ENCODE measurements at regions not wholly inside any gene's neighbourhood (a gene's known extent, or its start where the extent isn't known, plus 50 kb on each side); places are given as distances from the start of the nearest gene placed in this dataset.
"Not testable (repeated sequence)": the region's sequence is repeated elsewhere in the genome, so short reads cannot be mapped to it uniquely, and the experiment has no call there.

DNA sequence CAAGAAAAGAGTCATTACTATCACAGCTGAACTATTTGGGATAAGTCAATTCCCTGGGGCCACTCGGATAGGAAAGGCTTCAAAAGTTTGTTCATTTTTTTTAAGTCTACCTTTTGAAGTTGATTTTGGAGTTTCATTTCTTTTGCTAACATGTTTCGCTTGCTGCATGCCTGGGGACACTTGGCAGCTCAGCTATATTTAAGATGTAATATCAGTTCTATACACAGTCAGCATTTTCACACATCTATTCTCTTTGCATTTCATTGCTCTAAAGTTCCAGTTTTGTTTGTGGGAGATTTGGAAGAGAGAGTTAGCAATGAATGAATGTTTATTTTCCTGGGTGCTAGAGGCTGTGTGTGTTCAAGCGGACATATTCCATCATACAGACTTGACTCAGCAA is 445.2 kb upstream of the GRAMD2B start:
- no peak overlapping the region for H3K4me3 ChIP-seq (replicated peaks; ENCODE audit: low read depth, low read length)
- no peak for DNase-seq (ENCODE audit: extremely low read depth, low read depth)
- TF ChIP-seq, protein P1, sequence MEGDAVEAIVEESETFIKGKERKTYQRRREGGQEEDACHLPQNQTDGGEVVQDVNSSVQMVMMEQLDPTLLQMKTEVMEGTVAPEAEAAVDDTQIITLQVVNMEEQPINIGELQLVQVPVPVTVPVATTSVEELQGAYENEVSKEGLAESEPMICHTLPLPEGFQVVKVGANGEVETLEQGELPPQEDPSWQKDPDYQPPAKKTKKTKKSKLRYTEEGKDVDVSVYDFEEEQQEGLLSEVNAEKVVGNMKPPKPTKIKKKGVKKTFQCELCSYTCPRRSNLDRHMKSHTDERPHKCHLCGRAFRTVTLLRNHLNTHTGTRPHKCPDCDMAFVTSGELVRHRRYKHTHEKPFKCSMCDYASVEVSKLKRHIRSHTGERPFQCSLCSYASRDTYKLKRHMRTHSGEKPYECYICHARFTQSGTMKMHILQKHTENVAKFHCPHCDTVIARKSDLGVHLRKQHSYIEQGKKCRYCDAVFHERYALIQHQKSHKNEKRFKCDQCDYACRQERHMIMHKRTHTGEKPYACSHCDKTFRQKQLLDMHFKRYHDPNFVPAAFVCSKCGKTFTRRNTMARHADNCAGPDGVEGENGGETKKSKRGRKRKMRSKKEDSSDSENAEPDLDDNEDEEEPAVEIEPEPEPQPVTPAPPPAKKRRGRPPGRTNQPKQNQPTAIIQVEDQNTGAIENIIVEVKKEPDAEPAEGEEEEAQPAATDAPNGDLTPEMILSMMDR (IDR thresholded peaks at IDR 0.05; ENCODE audit: low read depth, low read length, missing control alignments), result no peak

DNA sequence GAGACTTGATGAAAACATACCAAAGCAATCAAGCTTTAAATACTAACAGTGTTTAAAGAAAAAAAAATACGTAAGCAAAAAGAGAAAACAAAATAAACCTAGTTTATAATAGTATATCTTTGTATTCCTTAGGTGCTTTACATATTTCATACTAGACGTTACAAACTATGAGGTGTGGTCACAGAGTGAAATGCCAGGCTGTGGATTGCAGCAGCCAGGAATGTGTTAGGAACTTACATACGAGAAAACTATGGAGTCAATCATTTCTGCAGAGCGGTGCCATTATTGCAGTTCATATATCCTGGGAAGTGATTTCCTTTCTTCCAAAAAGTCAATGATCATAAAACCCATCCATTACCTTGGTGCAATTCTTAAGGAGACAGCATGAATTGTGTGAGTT is 443.6 kb upstream of the GRAMD2B start:
- DNase-seq (ENCODE audit: extremely low read depth, low read depth), result no peak

DNA sequence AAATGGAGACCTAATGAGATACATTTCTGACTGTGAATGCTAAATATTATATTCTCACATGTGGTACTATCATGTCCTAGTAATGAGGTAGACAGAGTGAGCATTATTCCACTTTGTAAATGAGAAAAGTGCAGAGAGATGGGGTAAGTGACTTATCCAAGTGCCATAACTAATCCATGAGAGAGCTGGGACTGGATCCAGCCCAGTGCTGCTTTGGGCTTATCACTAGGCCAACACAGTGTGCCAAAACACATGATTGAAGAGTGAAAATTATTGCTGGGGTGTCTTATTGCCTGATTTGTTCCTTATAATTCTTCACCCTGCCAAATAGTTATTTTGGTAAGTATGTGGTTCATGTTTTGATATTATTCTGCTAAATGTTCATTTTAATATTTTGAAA is 442.2 kb upstream of the GRAMD2B start:
- DNase-seq (ENCODE audit: extremely low read depth, low read depth), result no peak
- TF ChIP-seq, protein P1 (IDR thresholded peaks at IDR 0.05; ENCODE audit: low read depth, low read length, missing control alignments), result no peak
- H3K4me3 ChIP-seq (replicated peaks; ENCODE audit: low read depth, low read length), result no peak overlapping the region

More for the DNA sequence above, 443.6 kb upstream of the GRAMD2B start:
- TF ChIP-seq, protein P1 (IDR thresholded peaks at IDR 0.05; ENCODE audit: low read depth, low read length, missing control alignments), result no peak
- no peak overlapping the region for H3K4me3 ChIP-seq (replicated peaks; ENCODE audit: low read depth, low read length)

DNA sequence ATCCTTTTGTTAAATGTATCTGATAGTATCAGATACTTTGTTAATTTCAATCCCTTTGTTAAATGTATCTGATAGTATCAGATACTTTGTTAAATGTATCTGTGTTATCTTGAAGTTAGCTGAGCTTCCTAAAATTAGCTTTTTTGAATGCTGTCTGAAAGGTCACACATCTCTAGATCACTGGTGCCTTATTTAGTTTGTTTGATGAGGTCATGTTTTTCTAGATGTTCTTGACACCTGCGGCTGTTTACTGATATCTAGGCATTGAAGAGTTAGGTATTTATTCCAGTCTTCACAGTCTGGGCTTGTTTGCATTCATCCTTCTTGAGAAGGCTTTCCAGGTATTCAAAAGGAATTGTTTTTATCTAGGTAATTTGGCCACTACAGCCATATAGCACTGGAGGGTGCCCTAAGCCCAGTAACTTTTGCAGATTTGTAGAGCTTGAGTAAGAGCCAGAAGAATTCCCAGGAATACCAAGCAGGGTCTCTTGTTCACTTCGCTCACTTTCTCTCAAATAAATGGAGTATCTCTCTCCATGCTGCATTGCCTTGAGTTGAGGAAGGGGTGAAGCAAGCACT is 435.4 kb upstream of the GRAMD2B start:
- TF ChIP-seq, protein P1 (IDR thresholded peaks at IDR 0.05; ENCODE audit: low read depth, low read length, missing control alignments), result no peak
- no peak overlapping the region for H3K4me3 ChIP-seq (replicated peaks; ENCODE audit: low read depth, low read length)
- no peak for DNase-seq (ENCODE audit: extremely low read depth, low read depth)

DNA sequence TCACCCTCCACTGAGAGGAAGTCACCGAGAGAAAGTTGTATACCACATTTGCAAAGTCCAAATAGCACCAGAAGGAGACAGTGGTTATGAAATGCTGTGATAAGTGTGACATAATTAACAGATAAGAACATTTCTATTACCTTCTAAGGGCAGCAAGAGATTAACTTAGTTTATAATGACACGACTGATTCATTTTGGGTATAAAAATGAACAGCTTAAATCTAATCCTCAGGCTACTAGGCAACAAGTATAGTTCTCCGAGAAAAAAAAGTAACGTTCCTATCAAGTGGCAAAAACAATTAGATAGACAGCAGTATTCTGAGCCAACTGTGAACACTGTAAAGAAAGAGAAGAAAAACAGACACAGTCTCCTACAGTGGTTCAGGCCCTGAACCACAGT is 431.2 kb upstream of the GRAMD2B start:
- no peak for DNase-seq (ENCODE audit: extremely low read depth, low read depth)
- TF ChIP-seq, protein P1 (IDR thresholded peaks at IDR 0.05; ENCODE audit: low read depth, low read length, missing control alignments), result no peak
- H3K4me3 ChIP-seq (replicated peaks; ENCODE audit: low read depth, low read length), result no peak overlapping the region

DNA sequence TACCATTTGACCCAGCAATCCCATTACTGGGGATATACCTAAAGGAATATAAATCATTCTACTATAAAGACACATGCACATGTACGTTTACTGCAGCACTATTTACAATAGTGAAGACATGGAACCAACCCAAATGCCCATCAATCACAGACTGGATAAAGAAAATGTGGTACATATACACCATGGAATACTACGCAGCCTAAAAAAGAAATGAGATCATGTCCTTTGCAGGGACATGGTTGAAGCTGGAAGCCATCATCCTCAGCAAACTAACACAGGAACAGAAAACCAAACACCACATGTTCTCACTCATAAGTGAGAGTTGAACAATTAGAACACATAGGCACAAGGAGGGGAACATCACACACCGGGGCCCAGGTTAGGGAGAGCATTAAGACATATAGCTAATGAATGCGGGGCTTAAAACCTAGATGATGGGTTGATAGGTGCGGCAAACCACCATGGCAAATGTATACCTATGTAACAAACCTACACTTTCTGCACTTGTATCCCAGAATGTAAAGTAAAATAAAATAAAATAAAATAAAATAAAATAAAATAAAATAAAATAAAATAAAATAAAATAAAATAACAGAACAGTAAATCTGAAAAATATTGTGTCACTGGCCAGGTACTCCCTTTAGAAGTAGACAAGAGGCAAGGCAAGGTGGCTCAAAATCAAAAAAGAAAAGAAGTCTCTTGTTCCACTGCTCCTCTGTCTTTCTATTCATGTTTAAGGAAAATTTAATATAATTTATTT is 423.8 kb upstream of the GRAMD2B start:
- not testable (repeated sequence) for H3K4me3 ChIP-seq (replicated peaks; ENCODE audit: low read depth, low read length); DNase-seq (ENCODE audit: extremely low read depth, low read depth)

DNA sequence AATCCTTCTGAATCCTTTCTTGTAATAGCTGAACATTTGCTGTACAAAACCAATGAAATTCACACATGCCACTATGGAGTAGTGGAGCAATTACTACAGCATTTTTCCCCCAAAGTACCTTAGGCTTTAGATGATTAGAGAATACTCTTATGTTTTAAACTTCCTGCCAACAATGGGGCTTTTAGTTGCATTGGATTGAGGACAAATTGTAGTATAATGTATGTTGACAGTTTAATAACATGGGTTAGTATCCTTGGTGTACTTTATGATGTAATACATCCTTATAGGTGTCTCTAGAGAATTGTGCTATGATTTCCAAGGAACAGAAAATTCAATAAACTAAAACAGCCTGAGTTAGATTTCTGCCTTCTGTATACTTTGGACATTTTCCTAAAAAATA is 422.7 kb upstream of the GRAMD2B start:
- DNase-seq (ENCODE audit: extremely low read depth, low read depth), result no peak
- H3K4me3 ChIP-seq (replicated peaks; ENCODE audit: low read depth, low read length), result no peak overlapping the region
- TF ChIP-seq, protein P1 (IDR thresholded peaks at IDR 0.05; ENCODE audit: low read depth, low read length, missing control alignments), result no peak
